Cardiac muscle cell (in vitro differentiated cells and primary cell): ENCODE measurements at regions not wholly inside any gene's neighbourhood (a gene's known extent, or its start where the extent isn't known, plus 50 kb on each side); places are given as distances from the start of the nearest gene placed in this dataset.

Experiments
- DNase-seq, 2 donors: peaks; one replicate each; pipeline versions ENCODE4 v3.0.0 to v3.0.0-alpha.2; 2010 to 2017; ENCODE audit warnings: low read depth in 1 of 2, low spot score in 1 of 2
- H3K27ac ChIP-seq: fragments of 200-600 bp; sonication (generic); 2 replicates; pipeline ENCODE4 v1.5.1; 2016
- H3K27me3 ChIP-seq: fragments of 200-600 bp; sonication (generic); 2 replicates; pipeline ENCODE4 v1.6.0; 2016; ENCODE audit warnings: control low read depth
- H3K36me3 ChIP-seq: fragments of 200-600 bp; sonication (generic); 2 replicates; pipeline ENCODE4 v1.5.1; 2016; ENCODE audit warnings: control low read depth
- H3K4me1 ChIP-seq: fragments of 200-600 bp; sonication (generic); 2 replicates; pipeline ENCODE4 v1.8.1; 2017; ENCODE audit warnings: low read depth, mild to moderate bottlenecking, mixed run types
- H3K4me3 ChIP-seq: fragments of 200-600 bp; sonication (generic); 2 replicates; pipeline ENCODE4 v1.5.1; 2016; ENCODE audit warnings: mild to moderate bottlenecking
- H3K9me3 ChIP-seq: fragments of 200-600 bp; sonication (generic); 2 replicates; pipeline ENCODE4 v1.5.1; 2017; ENCODE audit warnings: low read depth, mild to moderate bottlenecking, control low read depth
- CTCF ChIP-seq: IDR thresholded peaks from 2 replicates; pipeline ENCODE4 v1.5.1; 2012; ENCODE audit warnings: low read depth, mild to moderate bottlenecking, low read length

GRCh38 chr9:24488896-24489295, 56.8 kb downstream of the IZUMO3 start:
- no peak for TF ChIP-seq CTCF
- H3K4me1 ChIP-seq, result no peaks in the 10 kb centered on the region
- H3K27me3 ChIP-seq, result no peaks in the 10 kb centered on the region
- DNase-seq, result no peak
- H3K36me3 ChIP-seq, result no peaks in the 10 kb centered on the region
- H3K9me3 ChIP-seq, result no peaks in the 10 kb centered on the region
- no peak overlapping the region for H3K4me3 ChIP-seq
- H3K27ac ChIP-seq, result no peak overlapping the region

- no peaks in the 10 kb centered on the region for H3K27me3 ChIP-seq
- H3K9me3 ChIP-seq, result no peaks in the 10 kb centered on the region
- no peaks in the 10 kb centered on the region for H3K36me3 ChIP-seq
- TF ChIP-seq CTCF, result no peak
- no peak overlapping the region for H3K4me3 ChIP-seq
- H3K4me1 ChIP-seq, result no peaks in the 10 kb centered on the region
- no peak for DNase-seq
- H3K27ac ChIP-seq, result no peak overlapping the region
Measured at GRCh38 chr9:24487946-24488345, 57.8 kb downstream of the IZUMO3 start.

DNA sequence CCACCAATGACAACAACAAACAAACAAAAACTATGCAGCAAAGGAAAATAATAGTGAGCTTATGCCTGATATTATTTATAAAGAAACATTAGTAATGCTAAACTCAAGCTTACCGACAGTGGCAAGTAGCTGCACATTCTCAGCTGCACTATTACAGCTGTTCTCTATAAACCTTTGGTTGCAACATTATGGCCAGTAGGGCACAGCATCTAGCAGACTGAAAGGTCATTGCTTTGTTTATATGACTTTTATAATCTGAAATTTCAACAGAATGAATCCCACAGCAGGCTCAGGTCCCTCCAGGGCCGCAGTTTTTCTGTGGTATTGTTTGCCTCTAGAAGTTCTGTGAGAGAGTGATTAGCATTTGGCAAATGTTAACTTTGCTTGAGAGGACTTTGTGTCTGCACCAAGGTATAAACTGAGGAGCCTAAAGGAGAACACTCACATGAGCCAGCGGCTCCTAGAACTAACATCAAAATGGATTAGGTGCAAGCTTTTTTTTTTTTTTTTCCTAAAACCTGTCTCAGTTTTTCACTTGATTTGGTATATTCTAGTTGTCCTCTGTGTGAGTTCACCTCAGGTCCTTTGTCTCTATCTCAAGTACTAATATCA, 58.3 kb downstream of the IZUMO3 start:
- Histone ChIP-seq H3K27ac (no peak overlapping the region), H3K27me3 (no peaks in the 10 kb centered on the region), H3K4me3 (no peak overlapping the region), H3K9me3 (no peaks in the 10 kb centered on the region), H3K4me1 (no peaks in the 10 kb centered on the region), H3K36me3 (no peaks in the 10 kb centered on the region)
- DNase-seq, result no peak
- no peak for TF ChIP-seq CTCF

GRCh38 chr9:24479361-24480059, 66.2 kb downstream of the IZUMO3 start:
- peak in 1 of 2 donors; percentile 24 for DNase-seq
- H3K4me3 ChIP-seq, result no peak overlapping the region
- H3K9me3 ChIP-seq, result no peaks in the 10 kb centered on the region
- no peaks in the 10 kb centered on the region for H3K36me3 ChIP-seq
- H3K4me1 ChIP-seq, result no peaks in the 10 kb centered on the region
- no peak overlapping the region for H3K27ac ChIP-seq
- no peaks in the 10 kb centered on the region for H3K27me3 ChIP-seq
- no peak for TF ChIP-seq CTCF

GRCh38 chr9:24464319-24464951, 81.3 kb downstream of the IZUMO3 start:
- Histone ChIP-seq H3K4me3 (no peak overlapping the region), H3K36me3 (no peaks in the 10 kb centered on the region), H3K9me3 (no peaks in the 10 kb centered on the region), H3K4me1 (no peaks in the 10 kb centered on the region), H3K27ac (no peak overlapping the region), H3K27me3 (no peaks in the 10 kb centered on the region)
- TF ChIP-seq CTCF, result no peak
- DNase-seq, result peak in 1 of 2 donors; percentile 33
